ENCODE measurements at regions not wholly inside any gene's neighbourhood (a gene's known extent, or its start where the extent isn't known, plus 50 kb on each side); places are given as distances from the start of the nearest gene placed in this dataset.

DNA sequence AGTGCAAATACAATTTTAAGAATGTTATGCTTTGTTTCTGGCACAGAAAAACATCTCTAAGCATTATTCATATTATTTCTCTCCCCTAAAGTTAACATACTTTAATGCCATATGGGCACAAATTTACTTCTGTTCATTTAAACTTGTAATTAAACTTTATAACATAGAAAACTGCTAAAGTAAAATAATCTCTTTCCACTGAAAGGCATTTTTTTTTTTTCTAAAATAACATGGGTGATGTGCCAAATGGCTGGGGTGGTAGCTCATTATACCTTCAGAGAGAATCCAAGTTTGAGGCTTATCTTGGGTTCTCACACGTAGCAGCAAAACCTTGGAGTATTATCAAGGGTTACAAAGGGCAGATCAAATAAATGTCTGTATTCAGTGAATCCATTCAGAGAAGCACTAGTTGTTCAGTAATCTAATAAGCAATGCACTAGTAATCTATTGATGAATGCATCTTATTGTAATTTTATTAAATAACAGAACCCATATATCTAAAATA is 257.6 kb upstream of the POU5F2 start:
- WGBS (ENCODE audit: extremely low coverage, insufficient read length, low lambda C conversion rate), result no CpG with 5 or more reads among the region's 1 CpG
- H2BK120ac ChIP-seq (ENCODE audit: low read depth, low read length, poor library complexity, severe bottlenecking), result no peak overlapping the region
- H3K27ac ChIP-seq (ENCODE audit: insufficient read length, low read depth, low read length), result no peak overlapping the region
- H4K8ac ChIP-seq (replicated peaks; ENCODE audit: insufficient read length, low read depth, low read length), result no peak overlapping the region
- no peak overlapping the region for H3K9ac ChIP-seq (ENCODE audit: extremely low read depth, insufficient read length, low read length)
- no peak overlapping the region for H3T11ph ChIP-seq (ENCODE audit: low read length)
- H2BK12ac ChIP-seq (ENCODE audit: insufficient read length, low read depth, low read length), result no peak overlapping the region
- no peak overlapping the region for H2BK20ac ChIP-seq (ENCODE audit: low read depth, low read length, poor library complexity, severe bottlenecking)
- H3K4me2 ChIP-seq (ENCODE audit: insufficient read depth, insufficient read length, low read length), result no peak overlapping the region
- no peak overlapping the region for H2AK5ac ChIP-seq (ENCODE audit: insufficient read length, low read length)
- no peak overlapping the region for H2BK15ac ChIP-seq (ENCODE audit: low read depth, low read length)
- no peaks in the 10 kb centered on the region for H3K27me3 ChIP-seq (ENCODE audit: insufficient read depth, low read length)
- H3K79me1 ChIP-seq (ENCODE audit: insufficient read depth, low read depth, low read length, poor library complexity, severe bottlenecking), result no peaks in the 10 kb centered on the region
- no peak overlapping the region for H3K18ac ChIP-seq (ENCODE audit: insufficient read length, low read depth, low read length)
- Mint-ChIP-seq H3K27ac (no peak overlapping the region), H3K4me3 (no peak overlapping the region), H3K36me3 (ENCODE audit: insufficient read depth in 1 of 3, low read depth in 3 of 3) (peaks cover 0 to 12% (median 0%) of the 10 kb centered on the region in 3 experiments; a peak in 4 of 7 replicates), H3K9me3 (peaks cover 0 to 6% of the 10 kb centered on the region in 2 experiments; a peak in 3 of 5 replicates), H3K27me3 (ENCODE audit: low read depth) (no peaks in the 10 kb centered on the region), H3K4me1 (no peaks in the 10 kb centered on the region)
- no peaks in the 10 kb centered on the region for H3K4me1 ChIP-seq (ENCODE audit: insufficient read depth, low read length)
- no peak for TF ChIP-seq CTCF (conservative IDR thresholded peaks at IDR 0.05)
- no peak overlapping the region for H3K4ac ChIP-seq (ENCODE audit: low read depth, low read length)
- H2BK5ac ChIP-seq (ENCODE audit: insufficient read length, low read length), result no peak overlapping the region
- H3K56ac ChIP-seq (ENCODE audit: insufficient read length, low read depth, low read length), result no peak overlapping the region
- H3K9me3 ChIP-seq (ENCODE audit: control insufficient read depth, low read depth, low read length), result no peaks in the 10 kb centered on the region
- no peak overlapping the region for H3K23ac ChIP-seq (ENCODE audit: insufficient read length, low read depth, low read length)
- H4K20me1 ChIP-seq (ENCODE audit: control insufficient read depth, insufficient read depth, insufficient read length), result no peaks in the 10 kb centered on the region
- no peak for DNase-seq
- H3K23me2 ChIP-seq (ENCODE audit: insufficient read length, low read depth, low read length, poor library complexity, severe bottlenecking), result no peaks in the 10 kb centered on the region
- no peak overlapping the region for H4K5ac ChIP-seq (ENCODE audit: insufficient read length, low read depth, low read length)
- H2AFZ ChIP-seq (ENCODE audit: low read length), result no peak overlapping the region
- no peaks in the 10 kb centered on the region for H3K79me2 ChIP-seq (ENCODE audit: insufficient read depth, low read length)
- H3K14ac ChIP-seq (ENCODE audit: insufficient read depth, low read length), result no peak overlapping the region
- no peak overlapping the region for H4K91ac ChIP-seq (ENCODE audit: insufficient read length, low read depth, low read length)

Data from H9 (cell line).